Thyroid gland (tissue), 4 donors: ENCODE measurements at regions not wholly inside any gene's neighbourhood (a gene's known extent, or its start where the extent isn't known, plus 50 kb on each side); places are given as distances from the start of the nearest gene placed in this dataset.

Experiments
- POLR2A ChIP-seq, 2 donors: fragments of 450-650 bp; IDR thresholded peaks; one replicate each; pipeline ENCODE4 v1.6.1; 2017; ENCODE audit warnings: antibody characterized with exemption in 2 of 2, mild to moderate bottlenecking in 2 of 2, moderate library complexity in 1 of 2
- TF ChIP-seq, protein P1 (sequence below), 6 experiments: fragments of 200-600 bp in 3 of 6; fragments of 450-650 bp in 3 of 6; sonication (generic) in 3 of 6; IDR thresholded peaks; one replicate each; pipeline ENCODE4 v1.5.1; 2016 to 2019; ENCODE audit warnings: antibody characterized with exemption in 6 of 6, mild to moderate bottlenecking in 2 of 6, inconsistent platforms in 1 of 6, moderate library complexity in 1 of 6

- no peak for TF ChIP-seq POLR2A (IDR thresholded peaks at IDR 0.05)
- TF ChIP-seq, protein P1, sequence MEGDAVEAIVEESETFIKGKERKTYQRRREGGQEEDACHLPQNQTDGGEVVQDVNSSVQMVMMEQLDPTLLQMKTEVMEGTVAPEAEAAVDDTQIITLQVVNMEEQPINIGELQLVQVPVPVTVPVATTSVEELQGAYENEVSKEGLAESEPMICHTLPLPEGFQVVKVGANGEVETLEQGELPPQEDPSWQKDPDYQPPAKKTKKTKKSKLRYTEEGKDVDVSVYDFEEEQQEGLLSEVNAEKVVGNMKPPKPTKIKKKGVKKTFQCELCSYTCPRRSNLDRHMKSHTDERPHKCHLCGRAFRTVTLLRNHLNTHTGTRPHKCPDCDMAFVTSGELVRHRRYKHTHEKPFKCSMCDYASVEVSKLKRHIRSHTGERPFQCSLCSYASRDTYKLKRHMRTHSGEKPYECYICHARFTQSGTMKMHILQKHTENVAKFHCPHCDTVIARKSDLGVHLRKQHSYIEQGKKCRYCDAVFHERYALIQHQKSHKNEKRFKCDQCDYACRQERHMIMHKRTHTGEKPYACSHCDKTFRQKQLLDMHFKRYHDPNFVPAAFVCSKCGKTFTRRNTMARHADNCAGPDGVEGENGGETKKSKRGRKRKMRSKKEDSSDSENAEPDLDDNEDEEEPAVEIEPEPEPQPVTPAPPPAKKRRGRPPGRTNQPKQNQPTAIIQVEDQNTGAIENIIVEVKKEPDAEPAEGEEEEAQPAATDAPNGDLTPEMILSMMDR (IDR thresholded peaks at IDR 0.05), result no peak
Measured at GRCh38 chr4:149952716-149953115, 125.5 kb upstream of the DCLK2 start.
